Calu3 (cell line): ENCODE measurements at regions not wholly inside any gene's neighbourhood (a gene's known extent, or its start where the extent isn't known, plus 50 kb on each side); places are given as distances from the start of the nearest gene placed in this dataset.

Experiments used
- BruUV-seq: library from RNA; stranded (reverse); fragments of 400-500 nt; replicated peaks from 2 replicates; lab custom pipeline; 2021; lab: Mats Ljungman, UMichigan
- CTCF ChIA-PET: fragments of 300-600 bp; sonication (Branson Sonifier 250); formaldehyde crosslinking; loops from one replicate; lab custom pipeline; 2022; ENCODE audit warnings: antibody characterized with exemption; lab: Charles Lee
- DNase-seq: peaks from one replicate; pipeline ENCODE4 v3.0.0; 2022
- H3K27ac Mint-ChIP-seq: one replicate; pipeline ENCODE4 v1.8.0; 2022; ENCODE audit warnings: mixed read lengths; ENCODE audit not compliant: unreplicated experiment
- H3K27me3 Mint-ChIP-seq: one replicate; pipeline ENCODE4 v1.8.0; 2022; ENCODE audit warnings: mixed read lengths; ENCODE audit not compliant: unreplicated experiment
- H3K36me3 Mint-ChIP-seq: one replicate; pipeline ENCODE4 v1.8.0; 2022; ENCODE audit warnings: mild to moderate bottlenecking, moderate library complexity, mixed read lengths; ENCODE audit not compliant: insufficient read depth, unreplicated experiment
- H3K4me1 Mint-ChIP-seq: one replicate; pipeline ENCODE4 v1.8.0; 2022; ENCODE audit warnings: mild to moderate bottlenecking, low read depth, mixed read lengths; ENCODE audit not compliant: unreplicated experiment
- H3K4me3 Mint-ChIP-seq: one replicate; pipeline ENCODE4 v1.8.0; 2022; ENCODE audit warnings: mild to moderate bottlenecking, low read depth, moderate library complexity, mixed read lengths; ENCODE audit not compliant: unreplicated experiment
- H3K9me3 Mint-ChIP-seq: one replicate; pipeline ENCODE4 v1.8.0; 2022; ENCODE audit warnings: low read depth, mixed read lengths; ENCODE audit not compliant: unreplicated experiment
- intact Hi-C: fragments of 100-400 bp; cut with micrococcal nuclease; formaldehyde crosslinking; loops from one replicate; pipeline ENCODE4 v1.10.0; 2022; ENCODE audit not compliant: unreplicated experiment
- TF ChIP-seq, protein P1 (sequence below): fragments of 200-600 bp; IDR thresholded peaks from one replicate; pipeline ENCODE4 v1.8.0; 2022; ENCODE audit warnings: antibody characterized with exemption; ENCODE audit not compliant: unreplicated experiment

DNA sequence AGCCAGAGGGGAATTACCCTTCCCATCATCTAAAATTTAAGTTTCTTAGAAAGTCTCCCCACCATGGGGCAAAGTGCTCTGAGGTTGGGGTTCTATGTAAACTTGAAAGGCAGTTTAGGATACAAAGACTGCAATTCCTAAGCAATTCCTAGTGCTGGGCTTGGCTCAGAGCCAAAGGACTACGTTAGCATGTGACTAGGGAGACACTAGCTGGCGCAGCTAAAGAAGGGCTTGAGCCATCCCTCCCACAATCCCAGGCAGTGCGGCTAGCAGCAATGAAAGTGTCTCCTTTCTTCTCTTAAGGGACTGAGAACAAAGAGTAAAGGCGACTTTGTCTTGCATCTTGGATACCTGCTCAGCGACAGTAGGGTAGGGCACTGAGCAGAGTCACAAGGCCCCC, 306.6 kb upstream of the FKBP1C start:
- H3K27me3 Mint-ChIP-seq, result no peaks in the 10 kb centered on the region
- TF ChIP-seq, protein P1, sequence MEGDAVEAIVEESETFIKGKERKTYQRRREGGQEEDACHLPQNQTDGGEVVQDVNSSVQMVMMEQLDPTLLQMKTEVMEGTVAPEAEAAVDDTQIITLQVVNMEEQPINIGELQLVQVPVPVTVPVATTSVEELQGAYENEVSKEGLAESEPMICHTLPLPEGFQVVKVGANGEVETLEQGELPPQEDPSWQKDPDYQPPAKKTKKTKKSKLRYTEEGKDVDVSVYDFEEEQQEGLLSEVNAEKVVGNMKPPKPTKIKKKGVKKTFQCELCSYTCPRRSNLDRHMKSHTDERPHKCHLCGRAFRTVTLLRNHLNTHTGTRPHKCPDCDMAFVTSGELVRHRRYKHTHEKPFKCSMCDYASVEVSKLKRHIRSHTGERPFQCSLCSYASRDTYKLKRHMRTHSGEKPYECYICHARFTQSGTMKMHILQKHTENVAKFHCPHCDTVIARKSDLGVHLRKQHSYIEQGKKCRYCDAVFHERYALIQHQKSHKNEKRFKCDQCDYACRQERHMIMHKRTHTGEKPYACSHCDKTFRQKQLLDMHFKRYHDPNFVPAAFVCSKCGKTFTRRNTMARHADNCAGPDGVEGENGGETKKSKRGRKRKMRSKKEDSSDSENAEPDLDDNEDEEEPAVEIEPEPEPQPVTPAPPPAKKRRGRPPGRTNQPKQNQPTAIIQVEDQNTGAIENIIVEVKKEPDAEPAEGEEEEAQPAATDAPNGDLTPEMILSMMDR, result no peak
- H3K9me3 Mint-ChIP-seq, result peaks cover 11% of the 10 kb centered on the region
- CTCF ChIA-PET, result no interaction called here
- BruUV-seq, result no TSS peak
- no peak overlapping the region for H3K4me3 Mint-ChIP-seq
- intact Hi-C loops, result no loop called here
- H3K27ac Mint-ChIP-seq, result no peak overlapping the region
- H3K4me1 Mint-ChIP-seq, result no peaks in the 10 kb centered on the region
- DNase-seq, result no peak
- no peaks in the 10 kb centered on the region for H3K36me3 Mint-ChIP-seq

DNA sequence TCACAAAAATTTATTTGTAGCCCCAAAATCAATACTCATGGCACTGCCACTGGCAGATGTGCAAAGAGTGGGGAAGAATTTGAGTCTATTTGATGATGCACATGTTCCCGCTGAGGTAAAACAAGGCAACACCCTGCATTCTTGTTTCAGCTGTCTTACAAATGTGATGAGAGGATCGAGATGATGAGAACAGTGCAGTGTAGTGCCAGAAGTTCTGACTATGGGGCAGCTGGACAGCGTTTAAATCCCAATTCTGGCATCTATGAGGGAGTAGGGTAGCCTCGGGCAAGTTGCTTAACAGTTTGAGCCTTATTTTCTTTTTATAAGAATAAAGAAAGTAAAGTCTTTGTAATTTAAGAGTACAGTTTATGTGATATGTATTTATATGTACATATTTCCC, 296.7 kb upstream of the FKBP1C start:
- Mint-ChIP-seq H3K9me3 (peaks cover 8% of the 10 kb centered on the region), H3K27ac (no peak overlapping the region), H3K36me3 (no peaks in the 10 kb centered on the region), H3K4me3 (no peak overlapping the region), H3K4me1 (no peaks in the 10 kb centered on the region), H3K27me3 (no peaks in the 10 kb centered on the region)
- intact Hi-C loops, result no loop called here
- TF ChIP-seq, protein P1, result no peak
- no peak for DNase-seq
- no TSS peak for BruUV-seq
- CTCF ChIA-PET, result no interaction called here

DNA sequence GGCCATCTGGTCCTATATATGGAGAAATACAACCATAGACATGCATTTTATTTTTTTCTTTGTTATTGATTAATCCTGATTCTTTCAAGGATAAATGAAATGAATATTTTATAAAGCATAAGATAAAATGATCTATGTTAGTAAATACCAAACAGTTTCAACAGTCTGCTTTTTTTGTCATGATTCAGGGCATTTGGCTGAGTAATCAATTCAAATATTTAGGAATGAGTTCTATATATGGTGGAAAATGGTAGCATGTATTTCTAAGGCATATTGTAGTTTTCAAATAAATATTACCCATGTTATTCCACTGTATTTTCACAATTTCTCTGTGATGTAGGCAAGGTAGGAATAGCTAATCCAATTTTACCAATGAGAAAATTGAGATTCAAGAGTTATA, 287.5 kb upstream of the FKBP1C start:
- CTCF ChIA-PET, result no interaction called here
- Mint-ChIP-seq H3K4me1 (no peaks in the 10 kb centered on the region), H3K4me3 (no peak overlapping the region), H3K27ac (no peak overlapping the region), H3K9me3 (peaks cover 11% of the 10 kb centered on the region), H3K27me3 (no peaks in the 10 kb centered on the region), H3K36me3 (no peaks in the 10 kb centered on the region)
- intact Hi-C loops, result no loop called here
- TF ChIP-seq, protein P1, result no peak
- BruUV-seq, result no TSS peak
- DNase-seq, result no peak

DNA sequence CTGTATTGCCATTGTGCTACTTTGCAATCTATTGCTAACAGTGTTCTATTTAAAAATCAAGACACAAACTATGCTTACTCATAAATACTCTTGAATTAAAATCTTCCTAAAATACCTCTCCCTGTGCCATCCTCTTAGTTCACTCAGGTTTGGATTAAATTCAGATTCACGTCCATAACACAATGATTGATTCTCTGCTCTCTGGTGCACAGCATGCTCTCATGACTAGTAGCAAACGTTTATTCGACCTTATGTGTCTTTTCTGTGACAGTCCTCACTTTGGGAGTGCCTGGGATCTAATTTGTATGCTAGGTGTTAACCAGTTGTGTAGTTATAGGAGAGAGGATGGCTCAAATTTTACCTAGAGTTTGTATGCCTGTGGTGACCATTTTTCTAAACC, 270.4 kb upstream of the FKBP1C start:
- H3K9me3 Mint-ChIP-seq, result peaks cover 12% of the 10 kb centered on the region
- no peaks in the 10 kb centered on the region for H3K4me1 Mint-ChIP-seq
- no peak overlapping the region for H3K4me3 Mint-ChIP-seq

More for the DNA sequence above, 270.4 kb upstream of the FKBP1C start:
- Mint-ChIP-seq H3K36me3 (no peaks in the 10 kb centered on the region), H3K27ac (no peak overlapping the region), H3K27me3 (no peaks in the 10 kb centered on the region)
- no peak for DNase-seq
- CTCF ChIA-PET, result no interaction called here
- intact Hi-C loops, result no loop called here
- TF ChIP-seq, protein P1, result no peak
- BruUV-seq, result no TSS peak
